ENCODE measurements at regions not wholly inside any gene's neighbourhood (a gene's known extent, or its start where the extent isn't known, plus 50 kb on each side); places are given as distances from the start of the nearest gene placed in this dataset.

DNA sequence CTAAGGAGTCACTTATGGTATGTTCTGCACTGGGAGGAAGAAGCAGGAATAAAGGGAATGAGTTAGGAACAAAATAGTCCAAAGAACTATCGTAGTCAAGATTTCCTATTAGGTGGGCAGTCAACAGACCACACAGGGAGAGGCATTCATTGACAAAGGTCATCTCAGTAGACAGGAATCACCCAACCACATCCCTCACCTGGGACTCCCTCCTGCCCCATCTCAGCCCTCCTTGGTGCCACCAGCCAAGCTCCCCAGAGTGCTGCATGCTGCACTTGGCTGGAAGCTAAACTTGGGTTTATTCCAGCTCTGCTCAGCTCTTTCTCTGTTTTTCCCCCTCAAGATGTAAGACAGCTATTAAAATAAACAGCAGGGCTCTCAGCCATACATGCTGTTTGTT is 72.3 kb upstream of the CTNNB1 start:
- dilution Hi-C loops (cut with MboI; ENCODE audit: extremely low pct_ligation_motif_present, low sequenced_read_pairs): no loop called here
- no peak for FAIRE-seq
- H3K9me1 ChIP-seq (ENCODE audit: control insufficient read depth, extremely low read depth, insufficient read depth, low read length): no peaks in the 10 kb centered on the region

DNA sequence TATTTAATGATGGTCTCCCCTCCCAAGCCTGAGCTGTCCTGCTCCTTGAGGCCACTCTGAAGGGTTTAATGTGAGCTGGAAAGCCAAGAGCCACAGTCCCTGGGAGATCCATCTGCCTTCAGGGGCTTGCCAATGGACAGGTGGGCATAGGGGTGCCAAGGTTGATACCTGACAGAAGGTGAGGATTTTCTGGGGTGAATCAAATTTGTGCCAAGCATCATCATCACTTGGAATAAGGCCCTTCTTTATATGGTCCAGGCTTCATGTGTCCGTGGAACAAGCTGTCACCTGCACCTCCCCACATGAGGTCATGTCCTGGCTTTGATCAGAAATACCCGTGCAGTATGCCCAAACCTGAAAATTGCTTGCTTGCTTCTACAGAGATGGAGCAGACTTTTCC is 71.9 kb upstream of the CTNNB1 start:
- H3K9ac ChIP-seq (ENCODE audit: control insufficient read depth, extremely low read depth, insufficient read depth, low read length): no peak overlapping the region
- no peaks in the 10 kb centered on the region for H3K36me3 ChIP-seq (ENCODE audit: control insufficient read depth in 2 of 2, extremely low read depth in 1 of 2, insufficient read depth in 2 of 2, low read length in 2 of 2)
- no peak overlapping the region for H3K4me3 ChIP-seq (ENCODE audit: control insufficient read depth in 2 of 3, extremely low read depth in 1 of 3, insufficient read depth in 2 of 3, low read depth in 1 of 3, low read length in 3 of 3)
- no peak overlapping the region for H3K4me2 ChIP-seq (ENCODE audit: control insufficient read depth, extremely low read depth, insufficient read depth, low read depth, low read length)
- DNase-seq (ENCODE audit: low read depth, low spot score) (no peak), FAIRE-seq (no peak)
- H3K4me1 ChIP-seq (ENCODE audit: control insufficient read depth, extremely low read depth, insufficient read depth, low read length): peaks cover 16% of the 10 kb centered on the region
- H4K20me1 ChIP-seq (ENCODE audit: control insufficient read depth, extremely low read depth, insufficient read depth, low read length): no peaks in the 10 kb centered on the region
- no peaks in the 10 kb centered on the region for H3K27me3 ChIP-seq (ENCODE audit: control insufficient read depth, extremely low read depth, insufficient read depth, low read length)
- no peaks in the 10 kb centered on the region for H3K79me2 ChIP-seq (ENCODE audit: control insufficient read depth, insufficient read depth, low read length)
- no peak overlapping the region for H3K27ac ChIP-seq (ENCODE audit: control insufficient read depth, insufficient read depth, low read length)
- dilution Hi-C loops (cut with MboI; ENCODE audit: extremely low pct_ligation_motif_present, low sequenced_read_pairs): no loop called here
- no peak overlapping the region for H2AFZ ChIP-seq (ENCODE audit: control insufficient read depth, low read length)
- peaks cover 20% of the 10 kb centered on the region for H3K9me3 ChIP-seq (ENCODE audit: control insufficient read depth, low read depth, low read length)
- H3K9me1 ChIP-seq (ENCODE audit: control insufficient read depth, extremely low read depth, insufficient read depth, low read length): no peaks in the 10 kb centered on the region
- TF ChIP-seq EZH2 (IDR thresholded peaks at IDR 0.05; ENCODE audit: low read length): no peak
- TF ChIP-seq, protein P1, sequence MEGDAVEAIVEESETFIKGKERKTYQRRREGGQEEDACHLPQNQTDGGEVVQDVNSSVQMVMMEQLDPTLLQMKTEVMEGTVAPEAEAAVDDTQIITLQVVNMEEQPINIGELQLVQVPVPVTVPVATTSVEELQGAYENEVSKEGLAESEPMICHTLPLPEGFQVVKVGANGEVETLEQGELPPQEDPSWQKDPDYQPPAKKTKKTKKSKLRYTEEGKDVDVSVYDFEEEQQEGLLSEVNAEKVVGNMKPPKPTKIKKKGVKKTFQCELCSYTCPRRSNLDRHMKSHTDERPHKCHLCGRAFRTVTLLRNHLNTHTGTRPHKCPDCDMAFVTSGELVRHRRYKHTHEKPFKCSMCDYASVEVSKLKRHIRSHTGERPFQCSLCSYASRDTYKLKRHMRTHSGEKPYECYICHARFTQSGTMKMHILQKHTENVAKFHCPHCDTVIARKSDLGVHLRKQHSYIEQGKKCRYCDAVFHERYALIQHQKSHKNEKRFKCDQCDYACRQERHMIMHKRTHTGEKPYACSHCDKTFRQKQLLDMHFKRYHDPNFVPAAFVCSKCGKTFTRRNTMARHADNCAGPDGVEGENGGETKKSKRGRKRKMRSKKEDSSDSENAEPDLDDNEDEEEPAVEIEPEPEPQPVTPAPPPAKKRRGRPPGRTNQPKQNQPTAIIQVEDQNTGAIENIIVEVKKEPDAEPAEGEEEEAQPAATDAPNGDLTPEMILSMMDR (optimal IDR thresholded peaks at IDR 0.05 in 1 of 3, IDR thresholded peaks at IDR 0.05 in 1 of 3, conservative IDR thresholded peaks at IDR 0.05 in 1 of 3; ENCODE audit: extremely low read depth in 1 of 3, insufficient read depth in 2 of 3, low read length in 3 of 3): no peak

More for the DNA sequence above, 72.3 kb upstream of the CTNNB1 start:
- Histone ChIP-seq H3K79me2 (ENCODE audit: control insufficient read depth, insufficient read depth, low read length) (no peaks in the 10 kb centered on the region), H3K36me3 (ENCODE audit: control insufficient read depth in 2 of 2, extremely low read depth in 1 of 2, insufficient read depth in 2 of 2, low read length in 2 of 2) (no peaks in the 10 kb centered on the region), H2AFZ (ENCODE audit: control insufficient read depth, low read length) (no peak overlapping the region), H3K27me3 (ENCODE audit: control insufficient read depth, extremely low read depth, insufficient read depth, low read length) (no peaks in the 10 kb centered on the region), H3K9ac (ENCODE audit: control insufficient read depth, extremely low read depth, insufficient read depth, low read length) (no peak overlapping the region), H3K27ac (ENCODE audit: control insufficient read depth, insufficient read depth, low read length) (no peak overlapping the region), H3K4me3 (ENCODE audit: control insufficient read depth in 2 of 3, extremely low read depth in 1 of 3, insufficient read depth in 2 of 3, low read depth in 1 of 3, low read length in 3 of 3) (no peak overlapping the region), H3K9me3 (ENCODE audit: control insufficient read depth, low read depth, low read length) (peaks cover 20% of the 10 kb centered on the region), H3K4me2 (ENCODE audit: control insufficient read depth, extremely low read depth, insufficient read depth, low read depth, low read length) (no peak overlapping the region), H4K20me1 (ENCODE audit: control insufficient read depth, extremely low read depth, insufficient read depth, low read length) (no peaks in the 10 kb centered on the region), H3K4me1 (ENCODE audit: control insufficient read depth, extremely low read depth, insufficient read depth, low read length) (peaks cover 11% of the 10 kb centered on the region)
- TF ChIP-seq EZH2 (IDR thresholded peaks at IDR 0.05; ENCODE audit: low read length): no peak
- TF ChIP-seq, protein P1 (optimal IDR thresholded peaks at IDR 0.05 in 1 of 3, IDR thresholded peaks at IDR 0.05 in 1 of 3, conservative IDR thresholded peaks at IDR 0.05 in 1 of 3; ENCODE audit: extremely low read depth in 1 of 3, insufficient read depth in 2 of 3, low read length in 3 of 3): no peak
- DNase-seq (ENCODE audit: low read depth, low spot score): no peak

Measured in keratinocyte (primary cell).